ENCODE measurements at regions not wholly inside any gene's neighbourhood (a gene's known extent, or its start where the extent isn't known, plus 50 kb on each side); places are given as distances from the start of the nearest gene placed in this dataset.

DNA sequence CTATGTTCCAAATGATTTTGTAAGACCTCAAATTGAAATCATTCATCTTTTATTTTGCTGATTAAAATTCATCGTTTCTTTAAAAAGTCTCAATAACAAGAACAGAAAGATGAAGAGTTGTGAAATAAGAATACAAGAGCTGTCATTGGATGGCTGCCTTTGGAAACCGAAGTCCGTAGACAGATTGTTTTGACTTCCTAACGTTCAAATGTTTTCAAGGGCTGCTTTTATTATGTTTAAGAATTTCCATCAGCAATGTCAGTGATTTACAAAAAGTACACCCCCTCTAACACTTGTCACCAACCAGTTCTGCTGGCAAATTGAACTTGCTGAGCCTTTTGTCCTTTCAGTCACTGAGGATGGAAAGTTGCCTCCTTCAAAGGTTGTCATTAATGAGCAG, 89.6 kb downstream of the KCNE4 start (continued):
- TF ChIP-seq, protein P1, sequence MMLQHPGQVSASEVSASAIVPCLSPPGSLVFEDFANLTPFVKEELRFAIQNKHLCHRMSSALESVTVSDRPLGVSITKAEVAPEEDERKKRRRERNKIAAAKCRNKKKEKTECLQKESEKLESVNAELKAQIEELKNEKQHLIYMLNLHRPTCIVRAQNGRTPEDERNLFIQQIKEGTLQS (IDR thresholded peaks at IDR 0.05; ENCODE audit: borderline replicate concordance, extremely low read depth, low read depth, low read length) = no peak
- TF ChIP-seq KAT2A (conservative IDR thresholded peaks at IDR 0.05; ENCODE audit: control insufficient read depth, low read depth, low read length) = no peak
- no peak for TF ChIP-seq MTA2 (IDR thresholded peaks at IDR 0.05; ENCODE audit: low read depth)
- no peak for TF ChIP-seq SMARCA5 (IDR thresholded peaks at IDR 0.05)
- no peak for TF ChIP-seq EGR1 (IDR thresholded peaks at IDR 0.05; ENCODE audit: borderline replicate concordance in 1 of 2, low read depth in 2 of 2, low read length in 2 of 2)
- no peak for TF ChIP-seq NFXL1 (IDR thresholded peaks at IDR 0.05; ENCODE audit: borderline replicate concordance)

DNA sequence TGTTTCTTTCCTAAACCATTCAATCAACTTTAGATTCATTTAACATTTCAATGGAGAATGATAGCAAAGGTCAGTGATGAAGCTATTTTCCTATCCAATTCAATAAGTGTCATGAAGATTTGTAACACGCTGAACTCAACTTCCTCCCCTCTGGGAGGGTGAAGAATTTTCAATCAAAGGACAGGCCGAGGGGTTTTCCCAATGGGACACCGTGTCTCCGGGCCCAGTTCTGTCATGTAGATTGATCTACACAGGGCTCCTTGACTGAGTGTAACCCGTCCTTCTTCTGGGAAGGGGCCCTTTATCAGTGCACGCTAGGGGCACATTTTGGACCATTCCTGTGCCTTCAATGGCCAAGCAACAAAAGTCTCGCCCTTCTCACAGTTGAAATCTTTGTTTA, 90.1 kb downstream of the KCNE4 start:
- no peaks in the 10 kb centered on the region for H4K20me1 ChIP-seq (ENCODE audit: control insufficient read depth, insufficient read depth)
- H3K4me2 ChIP-seq (ENCODE audit: control insufficient read depth, insufficient read depth) = no peak overlapping the region
- FAIRE-seq = no peak
- no peaks in the 10 kb centered on the region for H3K36me3 ChIP-seq (ENCODE audit: control insufficient read depth in 2 of 2, insufficient read depth in 2 of 2, low read length in 1 of 2)
- no peaks in the 10 kb centered on the region for H3K79me2 ChIP-seq (ENCODE audit: control insufficient read depth, insufficient read depth, low read length)
- BruUV-seq (replicated peaks) = no TSS peak
- no peak for ATAC-seq
- POLR2A ChIA-PET = no interaction called here
- no peak for DNase-seq (ENCODE audit: low read depth, low spot score)
- H3K27ac ChIP-seq (ENCODE audit: control insufficient read depth, insufficient read depth) = no peak overlapping the region
- no peaks in the 10 kb centered on the region; a peak in 2 of 4 replicates for H3K27me3 ChIP-seq (replicated peaks in 1 of 2; ENCODE audit: control insufficient read depth in 2 of 2, insufficient read depth in 2 of 2, low read length in 1 of 2)
- intact Hi-C loops (cut with micrococcal nuclease; ENCODE audit: unreplicated experiment) = no loop called here
- no peaks in the 10 kb centered on the region for H3K9me3 ChIP-seq (replicated peaks; ENCODE audit: control insufficient read depth, insufficient read depth, low read length)
- H3K9ac ChIP-seq (ENCODE audit: control insufficient read depth, insufficient read depth, low read length) = no peak overlapping the region
- H3K4me3 ChIP-seq = no peak overlapping the region
- RAD21 ChIA-PET (ENCODE audit: unreplicated experiment) = no interaction called here
- no peaks in the 10 kb centered on the region for H3K4me1 ChIP-seq (ENCODE audit: control insufficient read depth, insufficient read depth, low read length)
- SMC1A ChIA-PET (ENCODE audit: uncharacterized antibody, unreplicated experiment) = no interaction called here
- 46% methylated on average over 7 of the region's 7 CpGs for WGBS (ENCODE audit: insufficient coverage, insufficient replicate concordance, low lambda C conversion rate, missing lambda C conversion rate)
- in situ Hi-C loops (cut with MboI) = no loop called here
- H2AFZ ChIP-seq (ENCODE audit: control insufficient read depth, low read depth, low read length) = no peak overlapping the region
- CTCF ChIA-PET = no interaction called here
- TF ChIP-seq CHD2 (IDR thresholded peaks at IDR 0.05; ENCODE audit: borderline replicate concordance, low read depth, low read length) (no peak), POLR2AphosphoS5 (IDR thresholded peaks at IDR 0.05; ENCODE audit: low read length) (no peak)

All from GM12878 (cell line).